ENCODE measurements at regions not wholly inside any gene's neighbourhood (a gene's known extent, or its start where the extent isn't known, plus 50 kb on each side); places are given as distances from the start of the nearest gene placed in this dataset.

- TF ChIP-seq EZH2 (IDR thresholded peaks at IDR 0.05) (no peak), CTCF (IDR thresholded peaks at IDR 0.05) (no peak), EZH2phosphoT487 (IDR thresholded peaks at IDR 0.05) (no peak)
These were observed 112.2 kb downstream of the OGFRL1 start for GRCh38 chr6:71400852-71401251.

Data from neural progenitor cell (in vitro differentiated cells).